ENCODE measurements at regions not wholly inside any gene's neighbourhood (a gene's known extent, or its start where the extent isn't known, plus 50 kb on each side); places are given as distances from the start of the nearest gene placed in this dataset.

GRCh38 chr14:64653900-64654245, 50.4 kb upstream of the PLEKHG3 start:
- ChIA-PET POLR2A (no interaction called here), RAD21 (ENCODE audit: low non-redundant PET in 1 of 2, low total read pairs in 2 of 2, uncharacterized antibody in 2 of 2, unreplicated experiment in 2 of 2) (no interaction called here), CTCF (interaction anchor here (1.3 kb wide), 1 partner anchor 18 kb away, joined by 5 read pairs; no protein-coding TSS in a partner anchor)
- Histone ChIP-seq H4K20me1 (ENCODE audit: insufficient read depth) (no peaks in the 10 kb centered on the region), H2AFZ (ENCODE audit: low read depth, low read length, poor library complexity, severe bottlenecking) (no peak overlapping the region), H3K4me1 (ENCODE audit: control insufficient read depth in 1 of 2, insufficient read depth in 2 of 2, low read length in 2 of 2) (no peaks in the 10 kb centered on the region), H3K27ac (ENCODE audit: low read depth, low read length) (no peak overlapping the region), H3K79me2 (ENCODE audit: insufficient read depth, low read length) (no peaks in the 10 kb centered on the region), H3K4me3 (replicated peaks in 1 of 2; ENCODE audit: low read depth in 1 of 2, low read length in 2 of 2) (no peak overlapping the region), H3K9me3 (ENCODE audit: control insufficient read depth in 1 of 2, insufficient read depth in 1 of 2, low read depth in 1 of 2, low read length in 2 of 2) (no peaks in the 10 kb centered on the region), H3K9ac (ENCODE audit: low read length) (no peak overlapping the region), H3K9me2 (ENCODE audit: insufficient read depth) (no peaks in the 10 kb centered on the region), H3K27me3 (ENCODE audit: insufficient read depth, low read length) (no peaks in the 10 kb centered on the region), H3K36me3 (ENCODE audit: control insufficient read depth in 1 of 2, insufficient read depth in 2 of 2, low read length in 2 of 2) (no peaks in the 10 kb centered on the region), H3K4me2 (ENCODE audit: low read length) (no peak overlapping the region)
- intact Hi-C loops (cut with micrococcal nuclease) = no loop called here
- TF ChIP-seq RAD21 (IDR thresholded peaks at IDR 0.05; ENCODE audit: low read depth) (no peak), SP1 (IDR thresholded peaks at IDR 0.05; ENCODE audit: low read depth) (no peak), JUND (IDR thresholded peaks at IDR 0.05) (no peak)
- BruUV-seq (replicated peaks) = no TSS peak
- ATAC-seq = no peak
- DNase-seq (ENCODE audit: low read depth, low spot score) = no peak

GRCh38 chr14:64654246-64654900, 49.9 kb upstream of the PLEKHG3 start:
- Histone ChIP-seq H3K36me3 (ENCODE audit: control insufficient read depth in 1 of 2, insufficient read depth in 2 of 2, low read length in 2 of 2) (no peaks in the 10 kb centered on the region), H2AFZ (ENCODE audit: low read depth, low read length, poor library complexity, severe bottlenecking) (no peak overlapping the region), H3K27ac (ENCODE audit: low read depth, low read length) (no peak overlapping the region), H3K9me3 (ENCODE audit: control insufficient read depth in 1 of 2, insufficient read depth in 1 of 2, low read depth in 1 of 2, low read length in 2 of 2) (no peaks in the 10 kb centered on the region), H3K9me2 (ENCODE audit: insufficient read depth) (no peaks in the 10 kb centered on the region), H3K4me3 (replicated peaks in 1 of 2; ENCODE audit: low read depth in 1 of 2, low read length in 2 of 2) (no peak overlapping the region), H3K4me1 (ENCODE audit: control insufficient read depth in 1 of 2, insufficient read depth in 2 of 2, low read length in 2 of 2) (no peaks in the 10 kb centered on the region), H3K27me3 (ENCODE audit: insufficient read depth, low read length) (no peaks in the 10 kb centered on the region), H3K4me2 (ENCODE audit: low read length) (no peak overlapping the region), H3K79me2 (ENCODE audit: insufficient read depth, low read length) (no peaks in the 10 kb centered on the region), H3K9ac (ENCODE audit: low read length) (no peak overlapping the region), H4K20me1 (ENCODE audit: insufficient read depth) (no peaks in the 10 kb centered on the region)
- BruUV-seq (replicated peaks) = no TSS peak
- RAD21 ChIA-PET (ENCODE audit: low non-redundant PET in 1 of 2, low total read pairs in 2 of 2, uncharacterized antibody in 2 of 2, unreplicated experiment in 2 of 2) = no interaction called here
- POLR2A ChIA-PET = no interaction called here
- CTCF ChIA-PET = interaction anchor here (0.7 to 1.3 kb wide), 2 partner anchors 18 to 310 kb away, joined by 3 to 5 read pairs; no protein-coding TSS in a partner anchor
- no peak for TF ChIP-seq JUND (IDR thresholded peaks at IDR 0.05)
- no peak for TF ChIP-seq CTCF (IDR thresholded peaks at IDR 0.05 in 2 of 3, conservative IDR thresholded peaks at IDR 0.05 in 1 of 3; ENCODE audit: borderline replicate concordance in 1 of 3, insufficient read depth in 1 of 3, low read depth in 2 of 3, low read length in 2 of 3)
- TF ChIP-seq ZNF274 (IDR thresholded peaks at IDR 0.05; ENCODE audit: low read depth, low read length) = no peak
- no peak for TF ChIP-seq YY1 (IDR thresholded peaks at IDR 0.05; ENCODE audit: extremely low read depth, insufficient replicate concordance, low read depth, low read length)
- no peak for TF ChIP-seq MAX (IDR thresholded peaks at IDR 0.05)
- TF ChIP-seq SP1 (IDR thresholded peaks at IDR 0.05; ENCODE audit: low read depth) = no peak
- TF ChIP-seq ATF3 (IDR thresholded peaks at IDR 0.05) = no peak
- no peak for TF ChIP-seq RAD21 (IDR thresholded peaks at IDR 0.05; ENCODE audit: low read depth)
- no peak for TF ChIP-seq SRF (IDR thresholded peaks at IDR 0.05; ENCODE audit: low read depth)
- no peak for TF ChIP-seq POLR2A (IDR thresholded peaks at IDR 0.05; ENCODE audit: borderline replicate concordance, extremely low read depth, insufficient read depth, insufficient read length)
- TF ChIP-seq POLR2AphosphoS5 (IDR thresholded peaks at IDR 0.05; ENCODE audit: low read depth, low read length) = no peak
- no peak for ATAC-seq
- intact Hi-C loops (cut with micrococcal nuclease) = no loop called here
- DNase-seq (ENCODE audit: low read depth, low spot score) = no peak
